SH-SY5Y (cell line): ENCODE measurements at regions not wholly inside any gene's neighbourhood (a gene's known extent, or its start where the extent isn't known, plus 50 kb on each side); places are given as distances from the start of the nearest gene placed in this dataset.

ENCODE experiments used
- GATA2 ChIP-seq: IDR thresholded peaks from 2 replicates; pipeline ENCODE4 v1.6.1; 2011; ENCODE audit warnings: mild to moderate bottlenecking, low read depth, low read length
- GATA3 ChIP-seq: IDR thresholded peaks from 2 replicates; pipeline ENCODE4 v1.6.1; 2011; ENCODE audit warnings: low read depth, mild to moderate bottlenecking, low read length, moderate library complexity

GRCh38 chr15:37537802-37538201, 396.6 kb upstream of the TMCO5A start:
- TF ChIP-seq GATA3 (no peak), GATA2 (no peak)
